ENCODE measurements at regions not wholly inside any gene's neighbourhood (a gene's known extent, or its start where the extent isn't known, plus 50 kb on each side); places are given as distances from the start of the nearest gene placed in this dataset.

DNA sequence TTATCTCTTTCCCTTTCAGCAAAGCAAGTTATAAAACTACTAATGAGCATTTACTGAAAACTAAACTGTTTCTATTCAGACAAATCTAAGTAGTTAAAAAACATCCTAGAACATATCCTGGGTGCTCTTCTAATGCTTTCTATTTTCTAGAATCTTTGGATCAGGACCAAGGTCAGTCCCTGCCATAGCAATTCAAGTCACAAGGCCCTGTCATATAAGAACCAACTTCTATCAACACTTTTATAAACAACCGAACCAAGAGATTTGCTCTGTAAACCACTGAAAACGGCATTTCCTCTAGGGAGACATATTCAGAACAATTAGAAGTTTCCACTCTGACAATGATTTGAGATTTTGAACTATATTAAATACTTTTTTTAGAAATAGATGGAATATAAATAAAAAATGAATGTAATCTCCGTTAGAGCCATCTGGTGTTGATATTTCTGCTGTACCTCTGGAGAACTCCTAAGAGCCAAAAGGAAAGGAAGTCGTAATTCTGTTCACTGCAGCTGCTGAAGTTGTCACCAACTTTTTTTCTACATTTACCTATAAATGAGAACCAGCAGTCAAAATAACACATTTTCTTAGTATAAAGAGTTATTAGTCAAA is 51.4 kb upstream of the LGSN start:
- CTCF ChIA-PET = no interaction called here
- POLR2A ChIA-PET = no interaction called here
- TF ChIP-seq FOXA1 (IDR thresholded peaks at IDR 0.05) (no peak), FOXM1 (IDR thresholded peaks at IDR 0.05; ENCODE audit: borderline replicate concordance) (no peak), SP1 (IDR thresholded peaks at IDR 0.05) (no peak), FOXK2 (IDR thresholded peaks at IDR 0.05) (no peak), CTBP1 (IDR thresholded peaks at IDR 0.05; ENCODE audit: borderline replicate concordance) (no peak), ELF4 (IDR thresholded peaks at IDR 0.05) (no peak), BHLHE40 (IDR thresholded peaks at IDR 0.05; ENCODE audit: borderline replicate concordance) (no peak), LEF1 (IDR thresholded peaks at IDR 0.05; ENCODE audit: borderline replicate concordance) (no peak), NFRKB (IDR thresholded peaks at IDR 0.05) (no peak), ZNF384 (IDR thresholded peaks at IDR 0.05) (no peak), L3MBTL2 (conservative IDR thresholded peaks at IDR 0.05) (no peak), HDGF (IDR thresholded peaks at IDR 0.05; ENCODE audit: borderline replicate concordance) (no peak), TARDBP (IDR thresholded peaks at IDR 0.05) (no peak), SUZ12 (IDR thresholded peaks at IDR 0.05) (no peak), ARNT (IDR thresholded peaks at IDR 0.05) (no peak)
- TF ChIP-seq, protein P1, sequence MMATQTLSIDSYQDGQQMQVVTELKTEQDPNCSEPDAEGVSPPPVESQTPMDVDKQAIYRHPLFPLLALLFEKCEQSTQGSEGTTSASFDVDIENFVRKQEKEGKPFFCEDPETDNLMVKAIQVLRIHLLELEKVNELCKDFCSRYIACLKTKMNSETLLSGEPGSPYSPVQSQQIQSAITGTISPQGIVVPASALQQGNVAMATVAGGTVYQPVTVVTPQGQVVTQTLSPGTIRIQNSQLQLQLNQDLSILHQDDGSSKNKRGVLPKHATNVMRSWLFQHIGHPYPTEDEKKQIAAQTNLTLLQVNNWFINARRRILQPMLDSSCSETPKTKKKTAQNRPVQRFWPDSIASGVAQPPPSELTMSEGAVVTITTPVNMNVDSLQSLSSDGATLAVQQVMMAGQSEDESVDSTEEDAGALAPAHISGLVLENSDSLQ (IDR thresholded peaks at IDR 0.05) = no peak
- DNase-seq (ENCODE audit: extremely low spot score) = no peak

DNA sequence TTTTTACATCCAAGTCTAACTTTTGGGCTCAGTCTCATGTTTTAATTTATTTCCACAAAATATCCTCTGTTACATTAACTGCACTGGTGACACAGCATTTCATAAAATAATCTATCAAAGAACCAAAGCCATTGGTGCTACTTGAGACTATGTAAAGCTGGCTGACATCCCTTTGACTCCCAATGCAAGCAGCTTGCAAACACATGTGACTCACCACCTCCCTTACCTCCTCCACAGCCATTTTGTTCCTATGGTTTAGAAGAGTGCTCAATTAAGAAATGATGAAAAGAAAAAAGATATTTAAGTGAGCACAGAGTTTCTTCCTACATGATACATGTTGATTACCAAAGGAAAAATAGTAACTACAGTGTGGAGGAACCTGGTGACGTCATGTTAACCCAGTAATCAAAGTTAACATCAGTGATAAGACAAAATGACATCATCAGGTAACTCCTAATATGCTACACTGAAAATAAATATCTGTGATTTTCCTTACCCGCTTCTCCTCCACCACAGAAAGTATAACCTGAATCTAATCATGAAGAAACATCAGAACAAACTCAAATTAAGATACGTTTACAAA is 53.3 kb upstream of the LGSN start:
- POLR2A ChIA-PET = no interaction called here
- no peak for DNase-seq (ENCODE audit: extremely low spot score)
- TF ChIP-seq NFRKB (IDR thresholded peaks at IDR 0.05) (no peak), FOXA1 (IDR thresholded peaks at IDR 0.05) (no peak), ARNT (IDR thresholded peaks at IDR 0.05) (no peak), HDGF (IDR thresholded peaks at IDR 0.05; ENCODE audit: borderline replicate concordance) (no peak), TARDBP (IDR thresholded peaks at IDR 0.05) (no peak), ELF4 (IDR thresholded peaks at IDR 0.05) (no peak)
- CTCF ChIA-PET = no interaction called here

DNA sequence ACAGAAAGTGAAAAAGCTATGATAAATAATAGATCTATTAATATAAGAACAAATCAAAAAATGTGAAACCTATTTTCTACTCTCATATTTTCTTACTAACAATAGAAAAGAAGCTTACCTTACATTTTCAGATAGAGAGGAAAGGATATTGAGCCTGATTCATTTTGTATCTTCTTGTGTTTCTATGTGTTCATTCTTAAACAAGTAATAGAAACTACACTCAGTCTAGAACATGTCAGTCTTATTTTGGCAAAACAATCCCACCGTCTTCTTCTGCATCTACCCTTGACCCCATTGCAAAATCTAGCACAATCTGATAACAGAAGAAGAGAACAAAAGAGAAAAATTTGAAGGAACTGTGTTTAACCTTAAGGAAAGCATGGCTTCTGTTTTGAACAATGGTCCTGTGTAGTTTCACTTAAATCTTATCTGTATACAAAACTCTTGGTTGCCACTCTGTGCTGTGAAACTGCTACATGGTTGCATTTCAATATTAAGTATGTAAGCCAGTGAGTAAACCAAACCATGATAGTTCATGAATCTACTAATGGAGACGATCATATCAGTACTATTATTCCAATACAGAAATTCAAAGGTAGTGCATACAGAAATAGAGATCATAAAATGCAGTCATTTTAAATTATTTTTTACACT is 69.5 kb upstream of the LGSN start:
- no peak for DNase-seq (ENCODE audit: extremely low spot score)
- ChIA-PET POLR2A (no interaction called here), CTCF (no interaction called here)
- no peak for TF ChIP-seq FOXM1 (IDR thresholded peaks at IDR 0.05; ENCODE audit: borderline replicate concordance)
- no peak for TF ChIP-seq HDGF (IDR thresholded peaks at IDR 0.05; ENCODE audit: borderline replicate concordance)
- no peak for TF ChIP-seq SP1 (IDR thresholded peaks at IDR 0.05)
- no peak for TF ChIP-seq NFRKB (IDR thresholded peaks at IDR 0.05)
- TF ChIP-seq ARNT (IDR thresholded peaks at IDR 0.05) = no peak
- no peak for TF ChIP-seq ZNF384 (IDR thresholded peaks at IDR 0.05)
- TF ChIP-seq CTBP1 (IDR thresholded peaks at IDR 0.05; ENCODE audit: borderline replicate concordance) = no peak
- TF ChIP-seq L3MBTL2 (conservative IDR thresholded peaks at IDR 0.05) = no peak
- TF ChIP-seq TARDBP (IDR thresholded peaks at IDR 0.05) = no peak
- TF ChIP-seq BHLHE40 (IDR thresholded peaks at IDR 0.05; ENCODE audit: borderline replicate concordance) = no peak
- no peak for TF ChIP-seq LEF1 (IDR thresholded peaks at IDR 0.05; ENCODE audit: borderline replicate concordance)
- TF ChIP-seq FOXK2 (IDR thresholded peaks at IDR 0.05) = no peak
- no peak for TF ChIP-seq FOXA1 (IDR thresholded peaks at IDR 0.05)
- no peak for TF ChIP-seq SUZ12 (IDR thresholded peaks at IDR 0.05)
- TF ChIP-seq ELF4 (IDR thresholded peaks at IDR 0.05) = no peak
- TF ChIP-seq, protein P1 (IDR thresholded peaks at IDR 0.05) = no peak

DNA sequence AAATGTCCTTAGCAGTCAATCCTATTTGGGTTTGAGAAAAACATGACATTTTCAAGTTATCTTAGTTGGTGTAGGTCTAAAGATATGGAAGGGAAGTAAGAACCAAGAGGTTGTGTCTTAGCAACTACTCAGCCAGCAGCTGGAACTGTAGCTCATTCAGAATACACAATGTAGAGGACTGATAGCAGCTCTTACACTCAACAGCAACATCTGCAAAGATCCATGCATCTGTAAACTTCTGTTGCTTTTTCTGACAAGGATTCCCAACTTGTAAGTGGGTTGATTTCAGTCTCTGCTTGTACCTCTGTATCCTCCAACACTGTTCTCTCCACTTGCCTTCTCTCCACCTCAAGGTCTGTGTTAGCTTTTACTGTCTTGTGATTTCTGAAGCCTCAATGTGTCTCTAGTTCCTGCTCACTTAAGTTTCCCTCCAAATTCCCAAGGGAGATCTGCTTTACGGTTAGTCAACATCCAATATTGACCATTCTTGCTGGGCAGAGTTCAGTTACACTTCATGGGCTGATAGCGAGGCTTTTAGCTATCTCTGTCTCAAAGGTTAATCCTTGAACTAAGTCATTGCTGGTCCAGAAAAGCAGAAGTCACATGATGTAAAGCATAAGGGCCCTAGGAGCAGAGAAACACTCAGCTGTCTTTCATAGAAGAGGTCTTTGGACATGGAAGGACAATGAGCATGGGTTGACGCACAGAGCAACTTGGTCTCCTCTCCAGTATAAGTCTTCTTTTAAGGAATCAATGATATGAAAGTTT is 71.6 kb upstream of the LGSN start:
- POLR2A ChIA-PET = no interaction called here

DNA sequence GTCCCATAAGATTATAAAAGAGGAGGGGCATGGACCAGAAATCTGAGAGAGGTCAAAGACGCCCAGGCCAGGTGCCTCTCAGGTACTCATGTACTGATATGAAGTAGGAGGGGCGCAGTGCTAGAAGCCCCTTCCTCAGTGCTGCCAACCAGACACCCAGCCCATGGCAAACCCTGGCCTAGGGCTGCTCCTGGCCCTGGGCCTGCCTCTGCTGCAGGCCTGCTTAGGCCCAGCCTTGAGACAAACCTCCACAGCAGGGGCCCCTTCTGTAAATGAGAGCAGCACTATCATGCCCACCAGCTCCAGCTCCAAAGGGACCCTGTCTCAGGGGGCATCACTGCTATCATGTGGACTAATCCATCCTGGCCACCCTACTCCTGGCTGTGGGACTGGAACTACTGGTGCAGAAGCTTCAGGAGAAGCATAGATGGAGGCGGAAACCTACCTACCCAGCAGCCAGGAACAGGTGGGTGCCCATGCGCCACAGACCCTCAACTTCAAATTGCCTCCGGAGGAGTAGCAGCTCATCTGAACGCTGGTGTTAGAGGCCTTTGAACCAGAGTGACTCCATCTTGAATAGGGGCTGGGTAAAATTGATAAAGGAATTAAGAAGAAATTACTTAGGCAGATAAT is 72.4 kb upstream of the LGSN start:
- TF ChIP-seq L3MBTL2 (conservative IDR thresholded peaks at IDR 0.05) (no peak), BHLHE40 (IDR thresholded peaks at IDR 0.05; ENCODE audit: borderline replicate concordance) (no peak), FOXM1 (IDR thresholded peaks at IDR 0.05; ENCODE audit: borderline replicate concordance) (no peak), NFRKB (IDR thresholded peaks at IDR 0.05) (no peak), CTBP1 (IDR thresholded peaks at IDR 0.05; ENCODE audit: borderline replicate concordance) (no peak), LEF1 (IDR thresholded peaks at IDR 0.05; ENCODE audit: borderline replicate concordance) (no peak), ARNT (IDR thresholded peaks at IDR 0.05) (no peak), SUZ12 (IDR thresholded peaks at IDR 0.05) (no peak), ELF4 (IDR thresholded peaks at IDR 0.05) (no peak), FOXA1 (IDR thresholded peaks at IDR 0.05) (no peak)
- POLR2A ChIA-PET = no interaction called here
- no peak for DNase-seq (ENCODE audit: extremely low spot score)
- CTCF ChIA-PET = no interaction called here

More for the DNA sequence above, 71.6 kb upstream of the LGSN start:
- TF ChIP-seq FOXM1 (IDR thresholded peaks at IDR 0.05; ENCODE audit: borderline replicate concordance) (no peak), TARDBP (IDR thresholded peaks at IDR 0.05) (no peak)
- DNase-seq (ENCODE audit: extremely low spot score) = no peak
- CTCF ChIA-PET = no interaction called here

Measured in HEK293T (cell line).